Breast epithelium (tissue), 4 donors: ENCODE measurements at regions not wholly inside any gene's neighbourhood (a gene's known extent, or its start where the extent isn't known, plus 50 kb on each side); places are given as distances from the start of the nearest gene placed in this dataset.

Source experiments
- DNase-seq, 2 donors: peaks; one replicate each; pipeline ENCODE4 v3.0.0-alpha.2; 2019; ENCODE audit warnings: low spot score in 2 of 2
- H3K27ac ChIP-seq, 2 donors: fragments of 200-600 bp; sonication (generic) in 1 of 2; one replicate each; pipeline ENCODE4 v1.5.1; 2016 to 2019; ENCODE audit warnings: mild to moderate bottlenecking in 1 of 2
- H3K27me3 ChIP-seq, 2 donors: fragments of 200-600 bp; sonication (generic) in 1 of 2; one replicate each; pipeline versions ENCODE4 v1.5.1 to v1.6.0; 2017 to 2019; ENCODE audit warnings: control low read depth in 1 of 2, mild to moderate bottlenecking in 1 of 2
- H3K36me3 ChIP-seq: fragments of 200-600 bp; one replicate; pipeline ENCODE4 v1.5.1; 2019
- H3K4me1 ChIP-seq, 2 donors: fragments of 200-600 bp; sonication (generic); one replicate each; pipeline ENCODE4 v1.5.1; 2016 to 2019; ENCODE audit warnings: control low read depth in 1 of 2
- H3K4me3 ChIP-seq, 3 donors: fragments of 200-600 bp; sonication (generic); 1 replicate in 2 of 3; 2 replicates in 1 of 3; pipeline ENCODE4 v1.5.1; 2016 to 2019; ENCODE audit warnings: mild to moderate bottlenecking in 3 of 3, moderate library complexity in 2 of 3
- H3K9me3 ChIP-seq, 2 donors: fragments of 200-600 bp; sonication (generic) in 1 of 2; one replicate each; pipeline ENCODE4 v1.5.1; 2016 to 2019; ENCODE audit warnings: control low read depth in 1 of 2
- CTCF ChIP-seq, 3 donors: fragments of 450-650 bp; IDR thresholded peaks; one replicate each; pipeline ENCODE4 v1.5.1; 2016 to 2017; ENCODE audit warnings: antibody characterized with exemption in 3 of 3, mild to moderate bottlenecking in 3 of 3, moderate library complexity in 3 of 3
- POLR2A ChIP-seq: fragments of 450-650 bp; IDR thresholded peaks from one replicate; pipeline ENCODE4 v1.6.1; 2016; ENCODE audit warnings: antibody characterized with exemption, mild to moderate bottlenecking, moderate library complexity
- POLR2AphosphoS5 ChIP-seq, 3 donors: sonication (generic); formaldehyde crosslinking; IDR thresholded peaks; one replicate each; pipeline ENCODE4 v1.6.1; 2017; ENCODE audit warnings: antibody characterized with exemption in 3 of 3
- intact Hi-C: fragments of 100-400 bp; cut with DNase I; formaldehyde crosslinking; loops from one replicate; pipeline ENCODE4 v1.15.1; 2023; ENCODE audit warnings: low total_unique reads

DNA sequence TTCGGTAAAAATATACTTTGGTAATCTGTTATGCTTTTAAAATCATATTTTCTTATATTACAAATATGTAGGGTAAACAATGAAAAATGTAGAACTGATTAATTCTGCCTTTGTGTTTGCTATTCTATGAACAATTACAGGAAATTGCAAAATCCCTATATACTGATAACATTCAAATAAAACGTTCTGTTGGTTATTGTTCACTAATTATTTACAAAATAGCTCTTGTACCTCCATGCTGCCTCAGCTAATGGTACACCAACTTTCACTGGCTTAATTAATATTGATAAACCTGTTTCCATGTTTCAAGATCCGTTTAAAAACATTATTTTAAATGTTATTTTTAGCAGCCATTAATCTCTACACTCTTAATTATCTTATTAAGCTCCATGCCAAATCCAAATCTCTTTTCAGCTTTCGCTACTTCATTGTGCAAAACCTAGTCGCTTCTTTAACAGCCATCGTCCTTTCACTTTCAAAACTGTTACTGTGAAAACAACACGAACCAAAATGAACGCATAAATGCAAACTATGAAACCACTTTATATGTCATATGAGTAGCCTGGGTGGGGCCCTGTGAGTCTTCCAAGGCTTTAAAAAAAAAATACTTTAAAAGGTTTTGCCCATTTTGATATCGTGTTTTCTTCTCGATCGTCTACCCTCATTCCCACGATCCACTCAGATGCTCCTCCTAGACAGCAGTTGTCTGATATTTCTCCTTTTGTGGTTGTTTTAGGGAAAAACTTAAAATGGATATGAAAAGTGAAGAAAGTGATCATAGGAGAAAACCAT is 807.1 kb downstream of the USP25 start:
- Histone ChIP-seq H3K4me1 (no peaks in the 10 kb centered on the region), H3K4me3 (peak overlapping the region; percentile 45 to 70 (median 53)), H3K27me3 (no peaks in the 10 kb centered on the region), H3K9me3 (no peaks in the 10 kb centered on the region), H3K36me3 (no peaks in the 10 kb centered on the region), H3K27ac (peak overlapping the region; percentile 89 to 91)
- intact Hi-C loops: no loop called here
- no peak for TF ChIP-seq CTCF (IDR thresholded peaks at IDR 0.05)
- no peak for TF ChIP-seq POLR2AphosphoS5 (IDR thresholded peaks at IDR 0.05)
- no peak for TF ChIP-seq POLR2A
- no peak for DNase-seq

DNA sequence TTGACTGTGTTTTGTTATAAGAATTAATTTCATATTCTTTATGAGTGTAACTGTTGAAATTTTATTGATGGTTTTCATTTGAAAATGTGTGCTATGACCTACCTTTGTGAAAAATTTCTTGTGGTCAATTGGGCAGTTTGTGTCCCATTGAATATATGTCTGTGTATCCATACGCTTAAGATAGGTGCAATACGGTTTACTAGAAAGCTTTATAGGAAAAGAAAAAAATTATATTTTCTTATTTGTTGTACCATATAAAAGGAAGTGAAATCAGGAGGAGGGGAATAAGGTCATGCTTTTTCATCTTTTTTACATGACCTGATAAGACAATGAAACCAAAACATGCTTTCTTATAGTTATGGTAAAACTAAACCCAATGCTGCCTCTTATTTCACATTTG is 807.7 kb downstream of the USP25 start:
- H3K4me3 ChIP-seq: peak overlapping the region; percentile 45 to 70 (median 53)
- TF ChIP-seq POLR2AphosphoS5 (IDR thresholded peaks at IDR 0.05) (no peak), POLR2A (no peak), CTCF (IDR thresholded peaks at IDR 0.05) (no peak)
- H3K36me3 ChIP-seq: no peaks in the 10 kb centered on the region
- H3K4me1 ChIP-seq: no peaks in the 10 kb centered on the region
- H3K27me3 ChIP-seq: no peaks in the 10 kb centered on the region
- H3K27ac ChIP-seq: peak overlapping the region; percentile 89 to 91
- intact Hi-C loops: no loop called here
- no peaks in the 10 kb centered on the region for H3K9me3 ChIP-seq
- no peak for DNase-seq

- H3K9me3 ChIP-seq: no peaks in the 10 kb centered on the region
- H3K27me3 ChIP-seq: no peaks in the 10 kb centered on the region
- H3K4me1 ChIP-seq: no peaks in the 10 kb centered on the region
- intact Hi-C loops: no loop called here
- peak overlapping the region; percentile 45 to 70 (median 53) for H3K4me3 ChIP-seq
- no peak for DNase-seq
- H3K27ac ChIP-seq: peak overlapping the region; percentile 89 to 91
- no peaks in the 10 kb centered on the region for H3K36me3 ChIP-seq
- TF ChIP-seq CTCF (IDR thresholded peaks at IDR 0.05) (no peak), POLR2AphosphoS5 (IDR thresholded peaks at IDR 0.05) (no peak)
Observed at GRCh38 chr21:16538405-16538804, 808.6 kb downstream of the USP25 start.

DNA sequence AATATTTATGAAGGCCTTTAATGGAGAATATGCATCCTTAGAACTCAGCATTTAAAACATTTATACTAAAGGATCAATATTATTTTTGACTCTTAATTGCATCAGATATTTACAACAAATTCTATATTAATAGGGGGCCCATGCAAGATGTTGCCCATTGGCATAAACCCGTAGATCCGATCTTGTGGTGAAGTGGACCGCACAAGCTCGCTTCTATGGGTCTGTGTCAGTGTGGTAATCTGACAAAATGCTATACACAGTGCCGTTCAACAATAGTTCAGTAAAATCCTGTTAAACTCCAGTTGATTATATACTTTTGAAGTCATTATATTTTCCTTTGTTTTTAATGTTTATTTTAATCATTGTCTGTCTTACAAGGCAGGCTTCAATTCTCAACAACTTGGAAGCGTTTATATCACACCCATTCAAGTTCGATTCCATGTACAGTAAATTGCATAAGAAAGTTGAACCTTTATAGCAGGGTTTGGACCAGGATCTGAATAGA is 809.2 kb downstream of the USP25 start:
- TF ChIP-seq POLR2A: no peak
- TF ChIP-seq CTCF (IDR thresholded peaks at IDR 0.05): no peak
- TF ChIP-seq POLR2AphosphoS5 (IDR thresholded peaks at IDR 0.05): no peak
- Histone ChIP-seq H3K27me3 (no peaks in the 10 kb centered on the region), H3K4me3 (peak overlapping the region in 2 of 3 donors; percentile 53 to 70), H3K36me3 (no peaks in the 10 kb centered on the region), H3K4me1 (no peaks in the 10 kb centered on the region), H3K9me3 (no peaks in the 10 kb centered on the region), H3K27ac (peak overlapping the region; percentile 89 to 91)
- intact Hi-C loops: no loop called here
- no peak for DNase-seq

- Histone ChIP-seq H3K27ac (peak overlapping the region in 1 of 2 donors; percentile 30), H3K36me3 (no peaks in the 10 kb centered on the region), H3K27me3 (no peaks in the 10 kb centered on the region), H3K9me3 (no peaks in the 10 kb centered on the region), H3K4me3 (no peak overlapping the region), H3K4me1 (no peaks in the 10 kb centered on the region)
- TF ChIP-seq CTCF (IDR thresholded peaks at IDR 0.05): no peak
- no peak for TF ChIP-seq POLR2A
- TF ChIP-seq POLR2AphosphoS5 (IDR thresholded peaks at IDR 0.05): no peak
- intact Hi-C loops: no loop called here
- DNase-seq: no peak
Observed at GRCh38 chr21:16540966-16541727, 811.4 kb downstream of the USP25 start.
